HG03103 (cell line): ENCODE measurements at regions not wholly inside any gene's neighbourhood (a gene's known extent, or its start where the extent isn't known, plus 50 kb on each side); places are given as distances from the start of the nearest gene placed in this dataset.

Source experiments
- ATAC-seq: cut with Tn5 transposase; IDR thresholded peaks from one replicate; pipeline ENCODE4 v1.9.1; 2021; ENCODE audit warnings: low read depth; ENCODE audit not compliant: unreplicated experiment

- peak; percentile 100 for ATAC-seq
These were observed 497.8 kb downstream of the EIPR1 start for GRCh38 chr2:2879781-2880180.

DNA sequence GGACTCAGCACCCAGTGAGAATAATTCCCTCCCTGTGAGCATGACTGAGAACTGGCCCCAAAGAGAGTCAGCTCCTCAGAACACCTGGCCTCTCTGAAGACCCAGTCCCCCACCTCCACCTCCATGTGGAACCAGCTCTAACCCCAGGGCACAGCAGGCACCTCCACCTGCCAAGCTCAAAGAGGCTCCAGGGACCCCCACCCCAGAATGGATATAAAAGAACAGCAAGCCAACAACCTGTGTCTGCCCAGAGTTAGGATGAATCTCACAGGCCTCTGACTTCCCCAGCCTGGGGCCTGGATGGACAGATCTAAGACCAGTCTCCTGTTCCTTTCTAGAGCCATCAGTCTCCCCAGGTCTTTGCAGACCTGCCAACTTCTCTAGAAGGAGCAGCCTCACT lies 498.5 kb downstream of the EIPR1 start:
- no peak for ATAC-seq

GRCh38 chr2:2877427-2877826 lies 500.2 kb downstream of the EIPR1 start:
- no peak for ATAC-seq

GRCh38 chr2:2876331-2877221 lies 501.0 kb downstream of the EIPR1 start:
- no peak for ATAC-seq

GRCh38 chr2:2875831-2876230 lies 501.8 kb downstream of the EIPR1 start:
- no peak for ATAC-seq

- no peak for ATAC-seq
These were observed 502.3 kb downstream of the EIPR1 start for GRCh38 chr2:2875296-2875695.

GRCh38 chr2:2874805-2875204 lies 502.8 kb downstream of the EIPR1 start:
- ATAC-seq: no peak

- no peak for ATAC-seq
These were observed 503.3 kb downstream of the EIPR1 start for GRCh38 chr2:2874341-2874740.

DNA sequence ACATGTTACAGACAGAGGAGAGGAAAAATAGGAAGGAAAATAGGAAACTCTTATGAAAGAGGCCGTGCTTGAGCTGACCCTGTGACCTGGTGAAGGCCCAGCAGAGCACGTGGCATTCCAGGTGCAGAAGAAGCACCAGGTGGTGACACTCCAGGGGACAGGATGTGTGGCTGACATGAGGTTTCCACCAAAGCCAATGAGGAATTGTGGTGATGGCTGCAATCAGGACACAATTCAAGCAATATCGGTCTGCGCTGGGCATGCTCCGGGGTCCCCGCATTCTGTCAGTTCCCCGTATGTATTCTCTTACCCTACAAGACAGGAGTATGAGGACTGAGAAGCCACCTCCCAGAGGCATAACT lies 504.2 kb downstream of the EIPR1 start:
- ATAC-seq: no peak

DNA sequence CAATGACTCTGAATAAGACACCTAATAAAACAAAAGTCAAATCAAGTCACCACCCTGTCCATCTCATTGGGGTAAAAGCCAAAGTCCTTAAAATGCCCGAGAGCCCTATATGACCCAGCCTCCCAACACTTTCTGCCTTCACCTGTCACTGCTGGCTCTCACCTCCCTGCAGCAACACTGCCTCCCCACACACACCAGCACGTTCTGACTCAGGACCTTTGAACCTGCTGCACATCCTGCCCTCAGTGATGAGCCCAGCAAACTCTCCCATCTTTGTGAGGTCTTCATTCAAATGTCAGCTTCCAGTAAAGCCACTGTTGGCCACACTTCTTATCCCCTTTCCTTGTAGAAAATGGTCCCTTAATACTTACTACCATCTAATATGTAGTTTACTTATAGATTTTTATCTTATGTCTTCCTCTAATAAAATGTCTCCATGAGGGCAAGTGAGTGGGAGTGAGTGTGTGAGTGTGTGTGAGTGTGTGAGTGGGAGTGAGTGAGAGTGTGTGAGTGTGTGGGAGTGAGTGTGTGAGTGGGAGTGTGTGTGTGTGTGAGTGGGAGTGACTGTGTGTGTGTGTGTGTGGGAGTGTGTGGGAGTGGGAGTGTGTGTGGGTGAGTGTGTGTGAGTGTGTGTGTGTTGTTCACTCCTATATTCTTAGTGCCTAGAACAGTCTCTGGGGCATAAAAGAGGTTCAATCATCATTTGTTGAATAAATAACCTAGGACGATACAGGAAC lies 504.7 kb downstream of the EIPR1 start:
- no peak for ATAC-seq

GRCh38 chr2:2872309-2872617 lies 505.4 kb downstream of the EIPR1 start:
- no peak for ATAC-seq

DNA sequence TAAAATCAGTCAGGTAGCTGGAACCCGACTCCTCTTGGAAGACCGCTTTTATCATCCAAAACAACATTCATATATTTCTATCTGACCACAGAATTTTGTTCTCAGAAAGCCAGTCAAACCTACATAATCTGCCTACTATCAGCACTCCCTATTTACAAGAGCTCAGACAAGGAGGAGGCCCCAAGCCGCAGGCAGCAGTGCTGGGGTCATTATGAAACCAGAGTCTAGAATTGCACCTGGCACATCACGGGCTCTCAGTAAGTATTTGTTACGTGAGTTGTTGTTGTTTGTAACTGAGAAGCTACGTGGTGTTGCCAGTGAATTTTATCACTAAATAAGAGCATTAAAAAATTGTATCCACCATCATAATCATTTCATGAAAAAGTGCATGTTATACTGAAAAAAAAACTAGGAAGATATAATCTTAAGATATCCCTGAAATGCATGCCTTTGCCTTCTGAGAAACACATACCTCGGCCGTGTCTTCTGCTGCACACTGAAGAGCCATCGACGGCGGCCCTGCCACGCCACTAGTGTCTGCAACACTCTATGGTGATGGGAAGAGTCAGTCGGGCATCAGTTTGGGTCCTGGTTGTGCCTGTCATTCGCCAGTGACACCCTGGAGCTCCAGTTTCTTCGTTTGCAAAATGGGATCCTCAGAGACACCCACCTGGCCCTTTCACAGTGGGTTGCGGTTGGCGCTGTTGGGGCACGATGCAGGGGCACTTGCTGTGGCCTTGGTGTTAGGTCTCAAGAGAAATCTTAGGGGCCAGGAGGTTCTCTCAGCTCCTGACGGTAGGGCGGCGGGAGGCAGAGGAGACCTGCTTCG lies 505.9 kb downstream of the EIPR1 start:
- no peak for ATAC-seq

GRCh38 chr2:2870106-2870505 lies 507.5 kb downstream of the EIPR1 start:
- no peak for ATAC-seq

- no peak for ATAC-seq
These were observed 508.1 kb downstream of the EIPR1 start for GRCh38 chr2:2869553-2869952.

- no peak for ATAC-seq
These were observed 509.5 kb downstream of the EIPR1 start for GRCh38 chr2:2868085-2868484.

DNA sequence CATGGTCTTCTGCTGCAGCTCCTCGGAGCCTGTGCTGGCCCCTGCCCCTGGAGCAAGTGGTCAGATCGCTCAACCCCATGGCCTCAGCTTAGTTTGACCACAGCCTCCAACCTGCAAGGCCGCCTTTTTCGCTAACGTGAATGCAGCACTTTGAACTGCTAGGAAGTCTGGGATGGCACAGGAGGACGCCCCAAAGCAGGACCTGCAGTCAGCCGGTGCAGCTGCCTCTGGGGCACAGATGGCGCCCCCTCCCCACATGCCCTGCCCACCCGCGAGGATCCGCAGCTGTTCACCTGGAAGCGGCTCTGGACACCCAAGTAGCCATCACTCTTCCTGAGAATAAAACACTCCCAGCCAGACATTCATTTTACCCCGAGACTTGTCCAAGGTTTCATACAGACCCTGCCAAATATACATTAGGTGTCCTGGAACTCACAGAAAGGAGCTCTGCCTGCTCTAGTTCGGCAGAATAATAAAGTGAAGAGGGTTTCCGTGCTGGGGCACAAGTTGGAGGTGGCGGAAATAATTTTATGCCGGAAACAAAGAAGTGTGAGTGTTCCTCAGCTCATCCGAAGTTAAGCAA lies 510.1 kb downstream of the EIPR1 start:
- no peak for ATAC-seq

DNA sequence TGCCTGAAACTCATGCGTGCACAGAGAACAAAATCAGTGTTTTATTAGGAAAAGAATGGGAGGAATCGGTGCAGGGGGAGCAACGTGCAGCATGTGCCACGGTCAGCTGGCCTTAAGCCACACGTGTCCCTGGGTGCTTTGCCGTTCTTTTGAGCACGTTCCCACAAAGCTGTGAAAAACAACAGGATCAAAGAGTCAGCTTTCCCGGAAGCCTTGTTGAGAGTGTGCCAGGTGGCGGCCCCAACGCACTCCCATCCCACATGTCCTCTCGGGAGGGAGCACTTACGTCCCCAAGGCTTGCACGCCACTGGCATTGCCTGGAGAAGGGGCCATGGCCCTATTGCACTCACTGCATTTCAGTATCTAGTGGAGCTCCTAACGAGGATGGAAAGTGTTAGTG lies 511.2 kb downstream of the EIPR1 start:
- no peak for ATAC-seq

GRCh38 chr2:2862386-2862785 lies 515.2 kb downstream of the EIPR1 start:
- ATAC-seq: no peak

DNA sequence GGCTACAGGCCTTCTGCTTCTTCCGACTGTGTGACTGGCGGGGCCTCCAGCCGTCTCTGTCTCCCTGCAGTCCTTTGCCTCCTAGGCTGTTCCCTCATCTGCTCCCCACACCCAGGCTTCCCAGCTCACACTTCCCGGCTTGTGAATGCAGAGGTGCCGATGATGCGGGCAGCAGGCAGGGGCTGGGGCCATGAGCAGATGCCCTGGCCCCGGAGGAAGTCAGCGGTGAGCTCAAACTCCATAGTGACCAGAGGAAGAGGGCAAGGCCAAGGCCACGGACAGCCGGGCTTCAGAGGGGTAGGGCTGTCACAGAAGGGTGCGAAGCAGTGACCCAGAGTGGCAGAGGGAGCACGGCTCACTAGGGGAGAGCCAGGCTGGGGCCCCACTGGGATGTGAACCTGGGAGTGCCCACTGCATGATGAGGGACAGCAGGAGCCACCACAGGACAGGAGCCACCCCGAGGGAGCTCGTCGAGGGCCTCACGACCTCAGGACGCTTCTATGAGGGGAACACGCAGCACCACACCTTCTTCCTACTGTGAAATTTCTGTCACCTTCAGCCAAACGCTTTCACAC lies 515.9 kb downstream of the EIPR1 start:
- ATAC-seq: no peak

GRCh38 chr2:2860589-2861300 lies 516.9 kb downstream of the EIPR1 start:
- ATAC-seq: no peak
